HG03342 (cell line): ENCODE measurements at regions not wholly inside any gene's neighbourhood (a gene's known extent, or its start where the extent isn't known, plus 50 kb on each side); places are given as distances from the start of the nearest gene placed in this dataset.
"Not testable (repeated sequence)": the region's sequence is repeated elsewhere in the genome, so short reads cannot be mapped to it uniquely, and the experiment has no call there.

Source experiments
- ATAC-seq: cut with Tn5 transposase; IDR thresholded peaks from one replicate; pipeline ENCODE4 v1.9.1; 2021; ENCODE audit warnings: mild to moderate bottlenecking, moderate library complexity; ENCODE audit not compliant: unreplicated experiment

DNA sequence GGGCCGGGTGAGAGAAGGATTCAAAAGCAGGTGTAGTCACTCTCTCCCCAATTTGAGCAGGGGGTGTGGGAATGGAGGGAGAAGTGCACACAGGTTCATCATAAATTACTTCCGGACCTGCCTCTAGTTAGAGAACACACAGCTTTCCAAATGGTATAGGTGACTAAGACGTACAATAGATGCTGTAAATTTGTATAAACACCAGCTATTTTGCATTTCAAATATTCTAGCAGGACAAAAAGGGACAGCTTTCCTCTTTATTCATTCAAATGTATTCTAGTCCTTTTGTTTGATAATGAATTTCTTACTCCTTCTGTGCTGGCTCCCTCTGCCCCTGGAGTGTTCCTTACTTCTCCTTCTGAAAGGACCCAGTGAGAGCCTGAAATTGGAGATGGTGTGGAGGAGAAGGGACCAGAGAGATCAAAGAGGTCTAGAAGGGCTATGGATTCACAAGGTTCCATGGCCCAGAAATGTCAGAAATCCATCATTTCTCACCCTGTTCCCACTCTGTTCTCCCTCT, 53.2 kb upstream of the SH3BP4 start:
- no peak for ATAC-seq

DNA sequence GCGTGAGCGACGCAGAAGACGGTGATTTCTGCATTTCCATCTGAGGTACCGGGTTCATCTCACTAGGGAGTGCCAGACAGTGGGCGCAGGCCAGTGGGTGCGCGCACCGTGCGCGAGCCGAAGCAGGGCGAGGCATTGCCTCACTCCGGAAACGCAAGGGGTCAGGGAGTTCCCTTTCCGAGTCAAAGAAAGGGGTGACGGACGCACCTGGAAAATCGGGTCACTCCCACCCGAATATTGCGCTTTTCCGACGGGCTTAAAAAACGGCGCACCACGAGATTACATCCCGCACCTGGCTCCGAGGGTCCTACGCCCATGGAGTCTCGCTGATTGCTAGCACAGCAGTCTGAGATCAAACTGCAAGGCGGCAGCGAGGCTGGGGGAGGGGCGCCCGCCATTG, 63.4 kb upstream of the SH3BP4 start:
- ATAC-seq, result not testable (repeated sequence)

DNA sequence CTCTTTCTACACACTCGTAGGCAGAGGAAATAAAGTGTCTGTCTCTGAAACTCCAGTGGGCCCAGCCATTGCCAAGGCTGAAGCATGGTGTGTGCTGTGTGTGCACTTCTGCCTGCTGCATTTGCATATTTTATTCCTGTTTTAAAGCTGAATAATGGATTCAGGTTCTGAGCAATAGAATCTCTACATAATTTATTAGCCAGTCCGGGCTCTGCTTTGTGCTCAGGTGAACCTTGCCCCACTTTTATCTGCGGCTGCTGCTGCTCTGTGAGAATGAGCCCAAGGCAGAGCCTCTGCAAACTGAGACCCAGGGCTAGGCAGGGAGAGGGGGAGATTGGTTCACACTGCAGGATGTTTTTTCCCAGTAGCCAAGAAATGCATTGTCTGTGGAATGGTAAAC, 64.6 kb upstream of the SH3BP4 start:
- no peak for ATAC-seq

DNA sequence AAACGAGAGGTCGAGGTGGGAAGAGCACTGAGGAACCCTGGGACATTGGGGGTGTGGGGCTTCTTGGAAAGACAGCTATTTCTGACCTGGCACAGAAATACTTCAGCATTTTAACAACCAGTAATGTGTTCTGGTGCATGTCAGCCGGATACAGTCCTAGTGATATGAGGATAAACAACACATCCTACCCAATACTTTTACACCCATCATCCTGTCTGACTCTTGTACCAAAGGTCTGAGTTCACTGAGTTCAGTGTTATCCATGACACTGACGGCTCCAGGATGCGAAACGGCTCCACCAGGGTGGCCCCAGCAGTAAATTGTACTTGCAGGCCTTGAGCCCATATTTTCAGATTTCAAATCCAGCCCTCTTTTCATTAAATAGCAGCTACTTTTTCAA, 65.9 kb upstream of the SH3BP4 start:
- no peak for ATAC-seq

DNA sequence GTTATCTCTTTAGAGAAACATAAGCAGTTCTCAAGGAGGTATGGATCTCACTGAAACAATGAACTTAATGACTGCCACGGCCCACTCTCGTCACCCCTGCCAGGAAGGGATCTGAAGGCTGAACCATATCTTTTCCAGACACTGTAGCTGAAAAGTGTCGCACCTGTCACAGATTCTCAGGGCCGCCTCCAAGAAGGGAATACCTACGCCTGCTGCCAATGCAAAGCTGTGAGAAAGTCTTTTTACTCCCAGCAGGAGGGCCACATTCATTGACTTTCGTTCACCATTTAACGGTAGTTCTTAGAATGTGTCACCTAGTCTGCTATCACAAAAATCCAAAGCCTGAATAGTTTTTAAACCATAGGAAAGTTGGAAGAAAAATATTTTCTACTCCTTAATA, 66.7 kb upstream of the SH3BP4 start:
- ATAC-seq, result no peak

DNA sequence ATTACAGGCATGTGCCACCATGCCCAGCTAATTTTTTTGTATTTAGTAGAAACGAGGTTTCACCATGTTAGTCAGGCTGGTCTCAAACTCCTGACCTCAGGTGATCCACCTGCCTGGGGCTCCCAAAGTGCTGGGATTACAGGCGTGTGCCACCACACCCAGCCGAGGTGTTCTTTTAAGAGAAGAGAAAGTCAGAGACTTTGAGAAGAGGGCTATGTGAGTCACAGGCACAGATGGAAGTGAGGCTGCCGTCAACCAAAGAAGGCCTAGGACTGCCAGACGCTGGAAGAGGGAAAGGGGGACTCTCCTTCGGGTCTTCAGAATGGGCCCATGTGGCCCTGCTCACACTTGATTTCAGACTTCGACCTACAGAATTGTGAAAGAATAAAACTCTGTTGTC, 67.2 kb upstream of the SH3BP4 start:
- ATAC-seq, result no peak

DNA sequence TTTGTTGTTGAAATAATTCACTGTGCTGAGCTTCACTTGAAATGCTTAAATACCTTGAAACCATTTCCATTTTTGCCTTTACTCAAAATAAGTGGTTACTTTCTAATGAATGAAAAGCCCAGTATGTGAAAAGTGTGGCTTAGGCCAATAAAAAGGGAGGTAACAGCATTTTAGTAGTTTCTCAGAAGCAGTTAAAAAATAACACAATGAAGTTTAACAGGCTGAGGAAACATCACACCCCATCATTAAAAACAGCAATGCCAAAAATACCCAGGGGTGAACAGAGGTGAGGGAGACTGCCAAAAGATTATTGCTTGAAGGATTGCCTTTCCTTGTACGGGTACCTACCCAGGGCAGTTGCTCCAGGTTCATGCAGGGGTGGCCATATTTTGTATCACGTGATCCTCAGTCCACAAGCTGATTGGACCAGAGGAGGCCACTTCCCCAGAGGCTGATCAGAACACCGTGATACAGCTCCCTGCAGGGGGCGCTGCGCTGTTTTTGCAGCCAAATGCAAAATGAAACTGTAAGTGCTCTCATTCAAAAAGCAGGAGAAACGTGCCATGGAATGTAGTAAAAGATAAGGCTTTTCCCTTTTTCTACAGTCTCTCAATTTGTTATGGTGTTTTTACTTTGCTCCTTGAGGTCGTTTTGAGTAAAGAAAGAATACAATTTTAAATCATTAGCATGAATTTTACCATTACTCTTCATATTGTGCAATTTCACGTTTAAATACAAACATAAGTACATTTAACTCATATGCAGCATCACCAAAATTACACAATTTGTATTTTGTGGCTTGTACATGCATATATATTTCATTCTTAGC, 70.2 kb upstream of the SH3BP4 start:
- ATAC-seq, result no peak

DNA sequence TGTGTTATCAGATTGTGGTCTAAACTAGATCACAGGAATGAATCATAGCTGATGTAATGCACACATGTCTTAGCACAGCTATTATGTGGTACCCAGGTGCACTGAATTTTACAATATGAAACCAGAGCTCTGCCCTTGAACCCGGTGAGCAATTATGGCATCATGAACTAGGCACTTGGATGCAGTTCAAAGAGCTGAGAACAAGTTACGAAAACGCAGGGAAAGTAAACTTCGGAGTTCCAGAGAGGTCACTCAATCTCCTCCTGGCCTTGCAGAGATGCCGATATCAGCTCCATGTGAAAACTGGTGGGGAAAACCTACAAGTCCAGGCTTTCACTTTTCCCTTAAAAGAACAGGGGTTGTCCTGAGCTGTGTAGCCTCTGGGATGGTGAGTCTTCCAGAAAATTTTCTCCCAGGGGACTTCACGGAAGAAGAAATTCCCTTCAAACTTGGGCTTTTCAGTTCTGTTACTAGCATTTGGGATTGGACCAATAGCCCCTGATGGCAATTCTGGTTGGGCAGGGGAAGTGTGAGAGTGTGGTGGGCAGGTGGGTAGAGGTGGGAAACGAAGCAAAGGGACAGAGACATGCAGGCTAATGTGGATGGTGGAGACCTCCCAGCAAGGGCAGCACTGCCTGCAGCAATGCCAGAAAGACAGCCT, 71.1 kb upstream of the SH3BP4 start:
- no peak for ATAC-seq

DNA sequence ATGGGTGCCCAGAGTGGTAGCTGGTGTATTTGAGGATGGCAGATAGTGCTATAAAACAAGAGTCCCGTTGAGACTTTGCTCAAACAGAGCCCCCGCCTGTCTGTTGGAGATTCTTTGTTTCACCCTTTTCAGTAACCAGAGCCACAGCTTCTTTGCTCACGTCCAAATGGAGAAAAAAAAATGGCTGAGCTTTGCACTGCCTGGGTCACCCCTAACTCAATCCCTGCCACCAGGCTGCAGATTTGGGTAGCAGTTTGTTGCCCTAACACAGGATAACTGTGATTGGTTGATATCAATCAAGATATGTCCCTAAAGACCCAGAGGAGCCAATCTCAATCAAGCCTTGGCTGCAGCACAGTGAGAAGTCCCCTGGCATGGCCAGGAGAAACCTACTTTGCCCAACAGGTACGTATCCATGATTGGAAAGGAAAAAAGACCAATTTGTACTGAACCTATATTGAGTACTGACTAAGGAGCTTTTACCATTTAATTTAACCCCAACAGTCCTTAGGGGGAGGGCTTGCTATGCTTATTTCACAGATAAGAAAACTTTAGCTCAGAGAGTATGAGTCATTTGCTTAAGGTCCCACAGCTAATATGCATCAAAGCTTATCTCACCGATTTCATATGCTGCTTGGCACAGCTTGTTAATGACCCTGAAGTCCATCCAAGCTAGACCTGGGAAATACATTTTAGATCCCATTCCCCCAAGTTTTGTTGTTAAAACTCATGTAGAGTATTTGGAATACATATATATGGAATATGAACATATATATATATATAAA, 72.0 kb upstream of the SH3BP4 start:
- no peak for ATAC-seq

DNA sequence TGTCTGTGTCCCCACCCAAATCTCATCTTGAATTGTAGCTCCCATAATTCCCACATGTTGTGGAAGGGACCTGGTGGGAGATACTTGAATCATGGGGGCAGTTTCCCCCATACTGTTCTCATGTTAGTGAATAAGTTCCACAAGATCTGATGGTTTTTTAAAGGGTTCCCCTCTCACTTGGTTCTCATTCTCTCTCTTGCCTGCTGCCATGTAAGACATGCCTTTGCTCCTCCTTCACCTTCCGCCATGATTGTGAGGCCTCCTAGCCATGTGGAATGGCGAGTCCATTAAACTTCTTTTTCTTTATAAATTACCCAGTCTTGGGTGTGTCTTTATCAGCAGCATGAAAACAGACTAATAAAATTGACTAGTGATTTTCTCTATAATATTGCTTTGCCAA, 75.2 kb upstream of the SH3BP4 start:
- not testable (repeated sequence) for ATAC-seq

DNA sequence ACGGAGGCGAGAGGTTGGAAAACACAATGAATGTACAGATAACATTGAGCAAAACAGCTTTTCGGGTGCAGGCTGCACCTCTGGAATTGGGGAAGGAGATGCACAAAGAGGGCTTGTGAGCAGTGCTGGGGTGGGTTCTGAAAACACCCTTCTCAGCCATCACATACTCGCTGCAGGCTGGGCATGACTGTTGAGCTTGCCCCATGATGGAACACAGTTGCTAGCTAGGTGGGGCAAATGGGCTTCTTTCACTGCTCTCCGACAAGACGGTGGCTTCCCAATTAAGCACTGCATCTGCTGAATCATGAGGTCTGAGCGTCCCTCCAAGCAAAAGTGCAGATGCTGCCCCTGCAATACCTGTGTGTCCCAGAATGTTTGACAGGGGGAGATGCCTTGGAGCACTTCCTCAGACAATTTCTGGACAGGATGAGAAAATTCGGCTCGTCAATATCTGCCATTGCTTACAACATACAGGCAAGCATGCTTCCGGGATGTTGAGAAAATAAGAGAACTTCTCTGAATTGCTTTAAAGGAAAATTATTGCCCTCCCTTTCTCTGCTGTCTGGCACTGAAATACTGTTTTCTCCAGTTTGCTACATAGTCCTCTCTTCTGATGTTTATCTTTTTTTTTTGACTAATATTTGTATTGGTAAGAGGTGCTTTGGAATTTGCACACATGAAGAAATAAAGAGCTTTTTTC, 77.3 kb upstream of the SH3BP4 start:
- no peak for ATAC-seq

DNA sequence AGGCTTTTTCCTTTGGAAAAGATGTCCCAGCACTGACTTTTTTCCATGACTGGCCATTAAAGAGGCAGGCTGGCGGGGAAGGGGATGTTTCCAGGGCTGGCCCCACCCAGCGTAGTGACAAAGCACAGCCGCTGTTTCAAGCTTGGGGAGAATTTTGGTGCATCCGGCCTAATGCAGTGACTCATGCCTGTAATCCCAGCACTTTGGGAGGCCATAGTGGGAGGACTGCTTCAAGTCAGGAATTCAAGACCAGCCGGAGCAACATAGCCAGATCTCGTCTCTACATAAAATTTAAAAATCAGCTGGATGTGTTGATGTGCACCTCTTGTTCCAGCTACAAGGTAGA, 78.0 kb upstream of the SH3BP4 start:
- no peak for ATAC-seq

DNA sequence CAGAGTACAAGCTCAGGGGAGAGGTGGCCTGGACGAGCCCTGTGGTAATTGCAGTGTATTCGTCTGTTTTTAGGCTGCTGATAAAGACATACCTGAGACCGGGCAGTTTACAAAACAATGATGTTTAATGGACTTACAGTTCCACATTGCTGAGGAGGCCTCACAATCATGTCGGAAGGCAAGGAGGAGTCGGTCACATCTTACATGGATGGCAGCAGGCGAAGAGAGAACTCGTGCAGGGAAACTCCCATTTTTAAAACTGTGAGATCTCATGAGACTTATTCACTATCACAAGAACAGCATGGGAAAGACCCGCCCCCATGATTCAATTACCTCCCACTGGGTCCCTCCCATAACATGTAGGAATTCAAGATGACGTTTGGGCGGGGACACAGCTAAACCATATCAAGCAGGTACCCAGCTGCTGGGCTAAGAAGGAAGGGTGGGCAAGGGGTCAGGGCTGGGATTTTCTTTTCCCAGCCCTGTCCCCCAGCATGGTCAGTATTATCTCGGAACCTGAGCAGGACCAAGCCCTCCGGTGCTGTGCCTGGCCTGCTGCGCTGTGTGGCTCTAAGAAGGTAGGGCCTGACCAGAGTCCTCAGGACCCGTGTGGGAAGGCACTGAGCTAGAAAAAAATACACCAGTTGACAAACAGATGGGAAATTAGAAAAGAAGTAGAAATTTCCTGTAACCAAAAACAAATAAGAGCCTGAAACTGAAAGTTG, 78.6 kb upstream of the SH3BP4 start:
- no peak for ATAC-seq

DNA sequence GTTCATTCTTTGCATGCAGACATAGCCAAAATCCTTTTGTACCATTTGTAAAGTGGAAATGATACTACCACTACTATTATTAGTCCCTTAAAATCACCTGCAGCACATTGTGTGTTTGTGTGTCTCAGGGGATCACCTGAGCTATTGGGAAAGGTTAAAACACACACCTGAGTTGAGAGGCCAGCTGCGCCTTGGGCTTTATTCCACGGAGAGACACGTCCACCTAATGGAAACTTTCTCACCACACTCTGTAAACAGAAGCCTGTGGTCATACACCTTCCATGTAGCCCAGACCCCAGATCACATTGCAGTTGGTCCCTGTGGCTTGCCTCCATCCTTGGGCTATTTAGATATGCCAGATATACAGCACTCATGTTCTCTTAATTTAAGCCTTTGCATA, 81.8 kb upstream of the SH3BP4 start:
- no peak for ATAC-seq

DNA sequence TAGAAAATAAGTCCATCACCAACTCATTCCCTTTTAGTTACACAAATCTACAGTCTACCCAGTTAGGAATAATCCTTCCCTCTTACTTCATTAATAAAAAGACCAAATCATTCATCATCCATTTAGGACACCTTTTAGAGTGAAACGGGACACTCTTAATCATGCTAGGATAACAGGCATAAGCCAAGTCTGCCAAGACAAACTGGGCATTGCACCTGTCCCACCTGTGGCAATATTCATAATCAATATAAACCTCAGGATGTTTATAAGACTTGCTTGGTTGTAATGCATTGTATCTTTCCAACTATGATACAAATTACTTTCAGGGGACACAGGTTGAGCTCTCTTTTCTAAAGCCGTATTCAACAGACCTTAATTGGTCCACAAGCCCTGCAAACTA, 82.7 kb upstream of the SH3BP4 start:
- no peak for ATAC-seq

DNA sequence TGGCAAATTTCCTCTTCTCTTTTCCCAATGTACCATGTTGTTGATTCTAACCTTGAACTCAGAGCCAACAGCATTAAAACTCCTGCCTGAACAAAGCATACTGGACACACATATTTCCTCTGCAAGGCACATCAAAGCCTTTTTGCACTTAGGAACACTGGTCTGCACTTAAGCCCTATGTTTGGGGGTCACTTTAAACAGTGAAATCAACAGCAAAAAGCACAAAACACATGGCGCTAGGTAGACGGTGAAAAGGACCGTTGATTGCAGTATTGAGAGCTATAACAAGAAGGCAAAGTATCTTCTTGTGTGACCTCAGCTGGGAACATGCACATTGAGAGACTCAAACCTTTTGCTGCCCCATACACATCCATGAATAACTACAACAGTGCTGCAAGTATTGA, 83.9 kb upstream of the SH3BP4 start:
- no peak for ATAC-seq

DNA sequence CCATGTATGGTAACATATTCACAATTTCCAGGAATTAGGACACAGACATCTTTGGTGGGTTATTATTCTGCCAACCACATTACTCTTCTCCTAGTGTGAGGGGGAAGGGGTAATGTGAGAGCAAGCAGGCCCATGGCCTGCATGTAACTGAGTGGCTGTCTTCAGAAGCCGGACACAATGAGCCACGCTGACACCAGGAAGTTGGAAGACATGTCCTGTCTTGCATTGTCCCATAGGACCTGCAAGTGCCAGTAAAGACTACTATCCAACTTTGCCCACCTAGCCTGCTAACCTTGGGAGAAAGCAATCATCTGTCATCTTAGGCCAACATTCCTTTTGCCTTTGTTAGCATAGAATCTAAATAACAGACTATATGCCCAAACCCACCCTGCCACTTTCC, 86.2 kb upstream of the SH3BP4 start:
- no peak for ATAC-seq

DNA sequence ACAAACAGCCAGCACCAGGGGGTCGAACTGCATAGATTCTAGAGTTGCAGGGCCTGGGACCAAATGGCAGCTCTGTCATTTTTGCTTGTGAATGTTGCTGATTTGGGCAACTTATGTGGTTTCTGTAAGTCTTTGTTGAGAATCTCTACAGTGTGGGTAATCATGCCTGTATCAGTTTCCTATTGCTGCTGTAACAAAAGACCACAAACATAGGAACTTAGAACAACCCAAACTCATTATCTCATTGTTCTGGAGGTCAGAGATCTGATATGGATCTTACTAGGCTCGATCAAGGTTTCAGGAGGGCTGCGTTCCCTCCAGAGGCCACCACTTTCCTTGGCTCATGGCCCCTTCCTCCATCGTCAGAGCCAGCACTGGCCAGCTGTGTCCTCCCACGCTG, 86.8 kb upstream of the SH3BP4 start:
- no peak for ATAC-seq

DNA sequence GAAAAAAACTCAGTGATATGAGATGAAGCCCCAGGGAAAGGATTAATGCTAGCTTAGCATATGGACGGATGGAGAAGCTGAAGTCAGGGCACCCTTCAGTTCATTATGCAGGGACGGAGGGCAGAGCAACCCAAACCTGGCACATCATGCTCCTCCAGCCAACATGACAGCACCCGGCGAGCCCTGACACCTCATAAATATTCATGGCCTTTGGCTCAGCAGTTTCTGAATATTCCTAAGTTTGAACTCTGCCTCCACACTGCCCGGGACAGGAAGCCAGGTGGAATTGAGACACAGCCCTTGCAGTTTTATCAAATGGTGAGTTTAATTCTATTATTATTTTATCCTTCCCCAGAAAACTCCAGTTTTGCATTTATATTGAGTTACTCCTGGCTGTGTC, 87.3 kb upstream of the SH3BP4 start:
- ATAC-seq, result no peak
